ENCODE measurements at regions not wholly inside any gene's neighbourhood (a gene's known extent, or its start where the extent isn't known, plus 50 kb on each side); places are given as distances from the start of the nearest gene placed in this dataset.

DNA sequence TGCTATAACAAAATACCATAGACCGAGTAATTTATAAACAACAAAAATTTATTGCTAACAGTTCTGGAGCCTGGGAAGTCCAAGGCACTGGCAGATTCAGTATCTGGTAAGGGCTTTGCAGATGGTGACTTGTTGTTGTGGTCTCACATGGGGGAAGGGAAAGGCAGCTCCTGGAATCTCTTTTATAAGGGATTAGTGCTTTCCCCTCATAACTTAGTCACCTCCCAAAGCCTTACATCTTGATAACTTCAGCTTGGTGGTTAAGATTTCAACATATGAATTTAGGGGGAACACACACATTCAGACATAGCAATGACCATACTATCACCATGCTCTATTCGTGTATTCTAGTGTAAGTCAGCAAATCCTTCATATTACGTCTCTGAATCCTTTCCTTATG lies 447.6 kb upstream of the TCF4 start:
- Mint-ChIP-seq H3K4me1 (peaks cover 3% of the 10 kb centered on the region), H3K36me3 (peaks cover 4% of the 10 kb centered on the region), H3K27ac (no peak overlapping the region), H3K4me3 (no peak overlapping the region), H3K27me3 (no peaks in the 10 kb centered on the region), H3K9me3 (peaks cover 8% of the 10 kb centered on the region)
- no peak for DNase-seq (ENCODE audit: low spot score in 2 of 2)
- no peak for ATAC-seq (ENCODE audit: low read depth)

DNA sequence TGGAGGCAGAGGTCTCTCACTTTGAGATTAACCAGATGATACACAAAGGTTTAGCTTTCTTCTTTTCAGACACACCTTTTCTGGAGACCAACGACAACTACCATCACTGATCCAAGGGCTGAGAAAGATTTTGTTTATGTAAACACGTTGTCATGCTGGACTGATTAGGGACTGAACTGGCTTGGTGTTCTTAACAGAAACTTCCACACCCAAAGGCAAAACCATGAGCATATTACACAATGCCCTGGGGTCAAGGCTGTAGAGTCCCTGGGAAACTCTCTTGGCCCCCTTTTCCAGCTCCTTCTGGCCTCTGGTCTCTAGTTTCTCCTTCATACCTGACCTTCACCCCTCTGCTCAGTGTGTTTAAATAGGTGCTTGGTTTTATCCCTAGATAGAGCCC lies 447.0 kb upstream of the TCF4 start:
- Mint-ChIP-seq H3K9me3 (peaks cover 8% of the 10 kb centered on the region), H3K4me1 (peaks cover 3% of the 10 kb centered on the region), H3K4me3 (no peak overlapping the region), H3K36me3 (peaks cover 4% of the 10 kb centered on the region), H3K27ac (no peak overlapping the region), H3K27me3 (no peaks in the 10 kb centered on the region)
- ATAC-seq (ENCODE audit: low read depth) (no peak), DNase-seq (ENCODE audit: low spot score in 2 of 2) (no peak)

DNA sequence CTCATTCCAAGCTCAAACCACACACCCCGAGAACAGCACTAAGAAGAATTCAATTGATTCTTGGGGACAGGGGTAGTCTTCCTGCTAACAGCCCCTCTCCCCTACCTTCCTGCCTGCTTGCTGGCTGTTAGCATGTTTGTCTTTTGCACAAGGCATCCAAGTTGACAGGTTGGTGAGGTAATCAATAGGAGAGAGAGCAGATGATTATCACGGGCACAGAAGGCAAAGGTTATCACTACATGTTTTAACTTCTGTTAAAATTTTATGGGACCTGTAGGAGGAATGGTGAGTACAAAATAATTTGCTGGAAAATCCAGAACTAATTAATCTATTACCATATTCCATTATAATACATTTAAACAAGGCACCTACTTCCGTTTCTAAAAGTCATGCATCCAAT lies 442.1 kb upstream of the TCF4 start:
- Mint-ChIP-seq H3K27me3 (peaks cover 1% of the 10 kb centered on the region), H3K27ac (no peak overlapping the region), H3K4me1 (no peaks in the 10 kb centered on the region), H3K36me3 (peaks cover 4% of the 10 kb centered on the region), H3K9me3 (peaks cover 9% of the 10 kb centered on the region), H3K4me3 (no peak overlapping the region)
- DNase-seq (ENCODE audit: low spot score in 2 of 2) (no peak), ATAC-seq (ENCODE audit: low read depth) (no peak)

DNA sequence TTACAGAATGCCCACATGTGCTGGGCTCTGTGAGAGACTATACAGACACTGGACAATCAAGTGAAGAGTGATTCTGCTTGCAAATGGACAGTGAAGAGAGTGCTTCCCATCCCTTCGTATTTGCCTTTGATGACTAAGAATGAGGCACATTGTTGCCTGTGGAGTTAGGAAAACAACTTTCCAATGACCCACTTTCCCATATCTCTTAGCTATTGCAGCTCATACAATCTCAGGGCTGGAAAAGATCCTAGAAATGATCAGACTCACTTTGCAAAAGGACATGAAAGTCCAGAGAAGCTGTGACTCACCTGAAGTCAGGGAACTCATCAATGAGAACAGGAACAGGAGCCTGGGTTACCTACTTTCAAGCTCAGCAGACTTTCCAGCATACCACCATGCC lies 440.5 kb upstream of the TCF4 start:
- H3K9me3 Mint-ChIP-seq = peaks cover 4% of the 10 kb centered on the region
- H3K4me1 Mint-ChIP-seq = no peaks in the 10 kb centered on the region
- no peak overlapping the region for H3K4me3 Mint-ChIP-seq
- no peak for ATAC-seq (ENCODE audit: low read depth)
- DNase-seq (ENCODE audit: low spot score in 2 of 2) = no peak
- H3K36me3 Mint-ChIP-seq = no peaks in the 10 kb centered on the region
- H3K27me3 Mint-ChIP-seq = peaks cover 1% of the 10 kb centered on the region
- no peak overlapping the region for H3K27ac Mint-ChIP-seq

DNA sequence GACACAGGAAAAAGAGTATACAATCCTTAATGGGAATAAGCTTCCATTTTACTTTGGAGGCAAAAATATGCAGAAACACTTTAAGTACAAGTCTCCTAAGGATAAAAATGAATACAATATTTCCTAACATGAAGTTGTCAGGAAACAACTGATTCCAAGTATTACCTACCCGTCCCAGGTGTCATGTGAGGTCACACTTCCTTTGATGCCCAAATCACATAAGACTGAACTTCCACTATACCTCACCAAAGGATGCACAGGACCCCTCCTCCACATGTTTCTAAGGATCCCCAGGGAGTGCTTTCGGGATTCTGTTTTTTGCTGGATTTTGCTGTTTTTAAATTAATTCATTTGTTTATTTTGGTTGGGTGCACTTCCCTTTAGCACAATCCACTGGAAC lies 438.5 kb upstream of the TCF4 start:
- H3K27ac Mint-ChIP-seq = no peak overlapping the region
- no peaks in the 10 kb centered on the region for H3K36me3 Mint-ChIP-seq
- H3K4me3 Mint-ChIP-seq = no peak overlapping the region
- H3K27me3 Mint-ChIP-seq = peaks cover 1% of the 10 kb centered on the region
- no peaks in the 10 kb centered on the region for H3K4me1 Mint-ChIP-seq
- peaks cover 1% of the 10 kb centered on the region for H3K9me3 Mint-ChIP-seq
- no peak for DNase-seq (ENCODE audit: low spot score in 2 of 2)
- ATAC-seq (ENCODE audit: low read depth) = no peak

DNA sequence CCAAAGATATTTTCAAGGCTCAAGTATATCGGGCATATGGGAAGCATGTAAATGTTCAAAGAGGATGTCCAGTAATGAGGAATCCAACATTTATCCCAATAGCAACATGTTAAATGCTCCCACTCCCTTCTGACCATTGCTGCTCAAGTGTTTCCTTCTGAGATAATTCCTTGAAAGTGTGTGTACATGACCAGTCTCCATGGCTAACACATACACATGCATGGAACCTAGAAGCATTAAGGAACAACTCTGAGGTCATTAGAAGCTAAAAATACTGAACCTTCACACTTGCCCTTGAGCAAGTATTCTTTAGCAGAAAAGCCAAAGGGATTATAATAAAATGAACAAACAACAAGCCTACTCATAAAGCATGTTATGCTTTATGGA lies 433.8 kb upstream of the TCF4 start:
- Mint-ChIP-seq H3K9me3 (peaks cover 2% of the 10 kb centered on the region), H3K4me1 (peaks cover 8% of the 10 kb centered on the region), H3K36me3 (no peaks in the 10 kb centered on the region), H3K27ac (no peak overlapping the region), H3K4me3 (no peak overlapping the region), H3K27me3 (no peaks in the 10 kb centered on the region)
- ATAC-seq (ENCODE audit: low read depth) = no peak
- no peak for DNase-seq (ENCODE audit: low spot score in 2 of 2)

DNA sequence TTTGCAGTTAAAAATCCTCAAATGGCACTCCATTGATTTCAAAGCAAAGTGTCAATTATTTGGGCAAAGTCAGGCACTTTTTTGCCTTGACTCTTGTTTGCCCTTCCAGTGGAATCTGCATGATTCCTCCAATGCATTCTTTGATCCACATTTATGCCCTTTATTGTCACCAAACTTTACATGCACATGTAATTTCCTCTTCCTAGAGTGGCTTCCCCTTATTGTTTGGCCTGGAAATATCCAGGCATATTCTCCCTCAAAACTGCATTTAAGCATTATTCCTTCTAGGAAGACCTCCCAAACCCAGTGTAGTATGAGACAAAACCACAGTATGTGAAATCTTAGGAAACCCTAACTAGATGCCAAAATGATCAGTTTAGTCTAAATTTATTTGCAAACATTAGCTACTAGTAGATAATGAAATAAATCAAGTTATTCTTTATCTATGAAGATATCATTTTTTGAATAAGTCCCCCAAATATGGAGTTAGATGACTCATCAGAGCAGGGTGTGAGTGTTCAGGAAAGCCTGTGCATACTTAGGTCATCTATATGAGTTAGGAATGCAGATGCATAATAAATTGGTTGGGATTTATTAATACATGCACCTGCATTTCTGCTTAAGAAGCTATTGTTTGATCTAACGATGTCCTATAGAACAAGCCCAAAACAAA lies 433.3 kb upstream of the TCF4 start:
- no peaks in the 10 kb centered on the region for H3K27me3 Mint-ChIP-seq
- DNase-seq (ENCODE audit: low spot score in 2 of 2) (no peak), ATAC-seq (ENCODE audit: low read depth) (no peak)
- H3K4me3 Mint-ChIP-seq = no peak overlapping the region
- peaks cover 8% of the 10 kb centered on the region for H3K4me1 Mint-ChIP-seq
- peaks cover 2% of the 10 kb centered on the region for H3K9me3 Mint-ChIP-seq
- no peaks in the 10 kb centered on the region for H3K36me3 Mint-ChIP-seq
- peak overlapping the region; percentile 0 for H3K27ac Mint-ChIP-seq

DNA sequence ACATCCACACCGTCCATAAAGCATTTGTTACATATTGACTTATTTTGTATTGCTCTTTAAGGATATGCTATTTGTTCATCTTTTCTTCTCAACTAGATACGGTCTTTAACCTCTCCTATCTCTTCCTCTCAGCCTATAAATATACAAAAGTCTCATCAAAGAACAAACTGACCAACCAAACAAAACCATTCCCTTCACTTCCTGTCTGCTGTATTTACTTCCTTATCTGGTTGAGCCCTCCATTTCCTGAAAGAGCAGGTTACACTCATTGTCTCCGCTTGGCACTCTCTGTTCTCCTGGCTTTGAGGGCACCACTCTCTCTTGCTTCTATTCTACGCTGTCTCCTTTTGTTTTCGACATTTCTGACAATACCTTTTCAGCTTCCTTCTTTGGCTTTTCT lies 431.9 kb upstream of the TCF4 start:
- peaks cover 5% of the 10 kb centered on the region for H3K27me3 Mint-ChIP-seq
- no peak overlapping the region for H3K27ac Mint-ChIP-seq
- DNase-seq (ENCODE audit: low spot score in 2 of 2) = no peak
- peaks cover 8% of the 10 kb centered on the region for H3K4me1 Mint-ChIP-seq
- peaks cover 3% of the 10 kb centered on the region for H3K36me3 Mint-ChIP-seq
- peaks cover 2% of the 10 kb centered on the region for H3K9me3 Mint-ChIP-seq
- H3K4me3 Mint-ChIP-seq = no peak overlapping the region
- ATAC-seq (ENCODE audit: low read depth) = no peak

DNA sequence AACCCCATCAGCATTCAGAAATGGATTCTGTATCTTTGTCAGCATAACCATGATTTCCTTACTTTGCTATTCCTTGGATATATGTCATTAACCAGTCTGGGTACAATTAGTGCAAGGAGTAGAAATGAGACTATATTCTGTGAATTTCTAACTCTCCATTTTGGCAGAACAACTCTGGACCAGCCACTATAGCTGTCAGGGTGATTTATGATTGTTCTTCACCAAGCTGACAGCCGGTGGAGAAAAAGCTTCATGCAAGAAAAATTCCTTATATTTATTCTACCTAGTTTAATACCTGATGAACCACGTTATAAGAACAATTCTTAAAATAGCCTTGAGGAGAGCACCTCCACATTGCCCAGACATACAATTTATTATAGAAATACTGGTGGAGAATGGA lies 431.2 kb upstream of the TCF4 start:
- peaks cover 2% of the 10 kb centered on the region for H3K9me3 Mint-ChIP-seq
- ATAC-seq (ENCODE audit: low read depth) (no peak), DNase-seq (ENCODE audit: low spot score in 2 of 2) (no peak)
- H3K4me3 Mint-ChIP-seq = no peak overlapping the region
- H3K27me3 Mint-ChIP-seq = peaks cover 6% of the 10 kb centered on the region
- peaks cover 8% of the 10 kb centered on the region for H3K4me1 Mint-ChIP-seq
- H3K27ac Mint-ChIP-seq = no peak overlapping the region
- H3K36me3 Mint-ChIP-seq = peaks cover 3% of the 10 kb centered on the region

DNA sequence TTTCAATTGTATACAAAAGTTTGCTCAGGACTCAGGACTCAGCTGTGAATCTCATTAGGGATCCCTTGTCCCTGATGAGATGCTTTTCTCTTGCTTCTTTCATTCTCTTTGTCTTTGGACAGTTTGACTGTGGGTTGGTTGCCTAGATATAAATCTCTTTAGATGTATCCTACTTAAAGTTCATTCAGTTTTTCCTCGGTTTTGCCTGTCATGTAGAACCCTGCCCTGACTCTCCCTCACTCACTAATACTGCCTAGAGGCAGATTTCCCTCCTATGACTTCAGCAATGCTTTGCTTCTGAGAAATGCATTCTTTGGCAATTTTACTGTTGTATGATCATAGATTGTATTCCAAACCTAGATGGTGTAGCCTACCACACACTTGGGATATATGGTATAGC lies 421.4 kb upstream of the TCF4 start:
- no peaks in the 10 kb centered on the region for H3K27me3 Mint-ChIP-seq
- no peaks in the 10 kb centered on the region for H3K36me3 Mint-ChIP-seq
- DNase-seq (ENCODE audit: low spot score in 2 of 2) = no peak
- H3K9me3 Mint-ChIP-seq = peaks cover 4% of the 10 kb centered on the region
- no peak for ATAC-seq (ENCODE audit: low read depth)
- no peaks in the 10 kb centered on the region for H3K4me1 Mint-ChIP-seq
- no peak overlapping the region for H3K27ac Mint-ChIP-seq
- no peak overlapping the region for H3K4me3 Mint-ChIP-seq

DNA sequence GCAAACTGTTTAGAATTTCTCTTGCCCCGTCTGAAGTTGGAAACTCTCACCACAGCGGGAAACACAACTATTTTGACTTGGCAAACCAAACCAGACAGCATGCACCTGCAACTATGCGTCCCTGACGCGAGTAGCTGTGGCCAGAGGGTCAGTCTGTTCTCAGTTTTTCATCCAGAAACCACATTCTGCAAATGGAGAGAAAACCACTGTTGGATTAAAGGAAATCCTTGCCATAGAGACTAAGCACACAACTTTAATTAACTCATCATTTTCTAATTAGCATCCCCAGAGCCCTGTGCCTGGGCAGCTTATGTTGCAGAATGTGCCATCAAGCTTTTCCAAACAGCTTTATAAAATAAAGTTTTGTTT lies 415.7 kb upstream of the TCF4 start:
- no peaks in the 10 kb centered on the region for H3K27me3 Mint-ChIP-seq
- no peaks in the 10 kb centered on the region for H3K36me3 Mint-ChIP-seq
- no peak overlapping the region for H3K27ac Mint-ChIP-seq

DNA sequence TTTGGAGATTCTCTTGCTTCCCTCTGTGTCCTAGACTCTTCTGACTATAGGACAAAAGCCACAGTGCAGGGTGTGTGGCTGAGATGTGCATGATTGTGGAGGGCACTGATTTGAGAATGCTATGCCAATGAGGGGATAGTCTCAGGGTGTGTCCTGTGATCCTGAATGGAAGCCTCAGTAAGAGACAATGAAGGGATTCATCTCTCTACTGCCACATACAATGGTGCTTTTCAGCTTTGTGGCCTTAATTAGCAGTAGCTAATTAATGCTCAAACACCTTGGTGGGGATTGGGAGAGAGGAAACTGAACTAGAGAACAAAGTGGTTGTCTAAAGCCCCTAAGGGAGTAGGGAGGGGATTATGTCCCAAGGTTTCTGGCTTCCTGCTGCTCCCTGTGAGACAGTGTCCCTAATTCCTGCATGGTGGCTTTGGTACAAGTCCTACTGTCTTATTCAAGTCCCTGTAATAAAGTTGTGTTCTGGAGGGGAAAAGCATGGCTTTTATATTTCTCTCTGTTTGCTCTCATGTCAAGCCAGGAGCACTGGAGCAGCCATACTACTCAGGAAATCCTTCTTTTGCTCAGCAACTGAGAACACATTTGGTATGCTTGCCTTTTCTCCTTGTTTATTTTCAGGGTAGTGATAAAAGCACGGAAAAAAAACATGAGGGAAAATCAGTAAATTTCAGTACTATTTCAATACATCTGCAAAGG lies 415.2 kb upstream of the TCF4 start:
- DNase-seq (ENCODE audit: low spot score in 2 of 2) (no peak), ATAC-seq (ENCODE audit: low read depth) (no peak)
- Mint-ChIP-seq H3K27me3 (no peaks in the 10 kb centered on the region), H3K27ac (no peak overlapping the region), H3K4me1 (peaks cover 3% of the 10 kb centered on the region), H3K9me3 (no peaks in the 10 kb centered on the region), H3K36me3 (no peaks in the 10 kb centered on the region), H3K4me3 (no peak overlapping the region)

More for the DNA sequence above, 415.7 kb upstream of the TCF4 start:
- DNase-seq (ENCODE audit: low spot score in 2 of 2) (no peak), ATAC-seq (ENCODE audit: low read depth) (no peak)
- no peaks in the 10 kb centered on the region for H3K9me3 Mint-ChIP-seq
- H3K4me1 Mint-ChIP-seq = peaks cover 3% of the 10 kb centered on the region
- H3K4me3 Mint-ChIP-seq = no peak overlapping the region

DNA sequence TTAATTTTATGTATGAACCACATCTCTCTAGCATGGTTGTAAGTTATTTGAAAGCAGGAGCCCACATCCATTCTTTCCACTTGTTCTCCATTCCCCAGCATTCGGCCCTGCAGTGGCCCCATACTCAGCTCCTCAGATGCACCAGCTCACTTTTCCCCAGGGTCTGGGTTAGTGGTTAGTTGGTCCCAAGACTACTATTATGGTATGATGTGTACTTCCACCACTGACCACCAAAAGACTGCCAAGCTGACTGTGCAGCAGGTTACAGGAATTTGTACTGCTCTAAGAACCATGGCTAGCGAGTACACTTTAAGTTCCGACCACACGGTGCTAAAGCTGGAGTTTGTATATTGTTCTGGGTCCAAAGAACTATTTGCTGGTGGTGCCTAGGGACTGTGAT lies 413.6 kb upstream of the TCF4 start:
- DNase-seq (ENCODE audit: low spot score in 2 of 2) (no peak), ATAC-seq (ENCODE audit: low read depth) (no peak)
- H3K4me3 Mint-ChIP-seq = no peak overlapping the region
- H3K4me1 Mint-ChIP-seq = peaks cover 19% of the 10 kb centered on the region
- no peaks in the 10 kb centered on the region for H3K36me3 Mint-ChIP-seq
- no peaks in the 10 kb centered on the region for H3K9me3 Mint-ChIP-seq
- H3K27ac Mint-ChIP-seq = no peak overlapping the region
- no peaks in the 10 kb centered on the region for H3K27me3 Mint-ChIP-seq

DNA sequence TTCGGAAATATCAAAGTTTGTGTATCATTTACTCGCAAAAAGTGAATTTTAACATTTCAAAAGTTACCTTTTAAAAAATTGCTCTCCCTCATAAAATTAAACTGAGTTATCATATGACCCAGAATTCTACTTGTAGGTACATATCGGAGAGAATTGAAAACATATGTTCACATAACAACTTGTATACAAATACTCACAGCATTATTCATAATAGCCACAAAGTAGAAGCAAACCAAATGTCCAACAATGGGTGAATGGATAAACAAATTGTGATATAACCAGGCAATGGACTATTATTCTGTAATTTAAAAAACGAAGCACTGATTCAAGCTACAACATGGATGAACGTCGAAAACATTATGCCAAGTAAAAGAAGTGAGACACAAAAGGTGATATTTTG lies 412.0 kb upstream of the TCF4 start:
- Mint-ChIP-seq H3K27ac (no peak overlapping the region), H3K27me3 (no peaks in the 10 kb centered on the region), H3K4me3 (no peak overlapping the region), H3K4me1 (peaks cover 27% of the 10 kb centered on the region), H3K36me3 (no peaks in the 10 kb centered on the region), H3K9me3 (no peaks in the 10 kb centered on the region)
- DNase-seq (ENCODE audit: low spot score in 2 of 2) = no peak
- no peak for ATAC-seq (ENCODE audit: low read depth)

DNA sequence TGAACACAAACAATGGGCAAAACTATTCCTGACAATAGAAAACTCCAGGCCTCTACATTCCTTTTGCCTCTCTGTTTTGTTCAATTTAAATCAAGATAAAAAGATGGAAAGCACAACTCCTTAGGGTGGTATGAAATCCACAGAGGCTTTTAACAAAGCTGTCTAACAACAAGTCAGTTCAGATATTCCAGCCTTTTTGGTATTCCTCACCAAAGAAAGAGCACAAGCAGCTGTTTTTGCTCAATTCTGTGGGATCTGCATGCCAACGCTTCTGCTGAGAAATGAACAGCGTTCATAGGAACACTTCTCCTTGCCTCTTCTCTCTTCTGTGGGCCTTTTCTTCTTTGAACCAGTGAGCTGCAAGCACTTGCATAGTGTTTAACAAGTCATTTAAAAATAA lies 411.6 kb upstream of the TCF4 start:
- peaks cover 27% of the 10 kb centered on the region for H3K4me1 Mint-ChIP-seq

More for the DNA sequence above, 411.6 kb upstream of the TCF4 start:
- Mint-ChIP-seq H3K27me3 (no peaks in the 10 kb centered on the region), H3K9me3 (no peaks in the 10 kb centered on the region), H3K36me3 (no peaks in the 10 kb centered on the region), H3K27ac (no peak overlapping the region), H3K4me3 (no peak overlapping the region)
- no peak for DNase-seq (ENCODE audit: low spot score in 2 of 2)
- ATAC-seq (ENCODE audit: low read depth) = no peak

All from memory B cell (primary cell).